ENCODE measurements at regions not wholly inside any gene's neighbourhood (a gene's known extent, or its start where the extent isn't known, plus 50 kb on each side); places are given as distances from the start of the nearest gene placed in this dataset.

DNA sequence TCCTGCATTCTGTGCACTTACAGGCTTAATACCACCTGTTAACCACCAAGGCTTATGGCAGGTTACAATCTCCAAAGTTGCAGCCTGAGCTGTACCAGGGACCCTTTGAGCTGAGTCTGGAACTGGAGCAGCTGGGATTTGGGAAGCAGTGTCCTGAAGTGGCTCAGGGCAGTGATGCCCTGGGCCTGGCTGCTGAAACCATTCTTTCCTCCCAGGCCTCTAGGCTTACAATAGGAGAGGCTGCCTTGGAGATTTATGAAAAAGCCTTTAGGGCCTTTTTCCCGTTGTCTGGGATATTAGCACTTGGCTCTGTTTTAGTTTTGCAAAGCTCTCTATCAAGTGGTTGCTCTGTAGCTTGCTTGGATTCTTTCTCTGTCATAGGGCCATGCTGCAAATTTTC is 154.3 kb upstream of the CASK start:
- no peak for DNase-seq
- no peak overlapping the region for H3K4me3 ChIP-seq
- no peaks in the 10 kb centered on the region for H3K9me3 ChIP-seq
- no peaks in the 10 kb centered on the region for H3K36me3 ChIP-seq
- H3K27me3 ChIP-seq: no peaks in the 10 kb centered on the region

DNA sequence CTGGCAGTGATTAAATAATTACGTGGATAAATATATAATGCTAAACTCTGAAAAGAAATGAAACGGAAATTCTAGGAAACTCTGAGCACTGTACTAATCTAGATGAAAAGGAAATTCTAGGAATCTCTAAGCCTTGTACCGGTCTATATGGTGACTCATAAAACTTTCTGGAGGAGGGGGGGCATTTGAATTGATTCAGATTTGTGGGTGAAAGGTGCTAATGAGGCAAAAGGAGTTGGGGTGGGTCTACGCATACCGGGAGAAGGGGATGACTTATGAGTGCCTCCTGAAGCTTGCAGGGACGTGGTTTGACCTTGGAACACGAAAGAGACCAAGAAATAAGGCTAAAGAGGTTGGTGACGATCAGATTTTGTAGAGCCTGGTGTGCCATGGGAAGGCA is 151.7 kb upstream of the CASK start:
- no peaks in the 10 kb centered on the region for H3K27me3 ChIP-seq
- no peak overlapping the region for H3K4me3 ChIP-seq
- no peaks in the 10 kb centered on the region for H3K36me3 ChIP-seq
- DNase-seq: no peak
- no peaks in the 10 kb centered on the region for H3K9me3 ChIP-seq

DNA sequence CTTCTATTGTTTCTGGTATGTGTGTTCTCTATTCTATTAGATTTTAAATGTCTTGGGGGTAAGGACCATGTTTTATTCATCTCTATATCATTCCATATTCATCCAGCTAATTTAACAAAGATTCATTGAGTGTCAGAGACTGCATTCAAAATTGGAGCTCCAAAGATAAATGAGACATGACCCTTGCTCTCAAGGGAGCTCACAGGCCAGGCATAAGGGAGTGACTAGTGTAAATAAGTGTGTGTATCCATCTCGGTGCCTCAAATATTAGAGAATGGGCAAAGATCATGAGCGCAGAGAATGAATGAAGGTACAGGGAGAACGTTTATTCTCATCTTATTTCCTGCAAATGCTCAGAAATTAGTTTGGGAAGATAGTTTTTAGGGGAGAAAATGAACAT is 150.1 kb upstream of the CASK start:
- H3K27me3 ChIP-seq: no peaks in the 10 kb centered on the region
- no peaks in the 10 kb centered on the region for H3K9me3 ChIP-seq
- H3K36me3 ChIP-seq: no peaks in the 10 kb centered on the region

DNA sequence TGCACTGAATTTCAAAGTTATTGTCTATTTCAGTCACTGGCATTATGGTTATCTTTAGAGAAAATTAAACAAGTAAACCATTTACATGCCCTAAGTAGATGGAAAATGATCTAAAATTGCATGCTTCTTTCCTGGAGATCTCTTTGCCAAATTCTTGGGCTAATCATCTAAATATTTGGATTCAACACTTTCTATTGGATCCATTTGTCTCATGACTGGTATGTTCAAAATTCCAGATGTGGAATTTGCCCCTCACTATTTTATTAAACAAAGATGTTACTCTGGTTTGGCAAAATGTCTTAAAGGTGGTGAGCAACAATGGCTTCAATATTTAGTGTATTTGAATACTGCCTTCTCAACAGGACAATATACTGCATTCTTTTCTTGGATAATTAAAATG is 147.5 kb upstream of the CASK start:
- no peaks in the 10 kb centered on the region for H3K36me3 ChIP-seq
- H3K4me3 ChIP-seq: no peak overlapping the region
- no peaks in the 10 kb centered on the region for H3K27me3 ChIP-seq
- DNase-seq: no peak
- no peaks in the 10 kb centered on the region for H3K9me3 ChIP-seq

More for the DNA sequence above, 150.1 kb upstream of the CASK start:
- no peak overlapping the region for H3K4me3 ChIP-seq
- DNase-seq: no peak

DNA sequence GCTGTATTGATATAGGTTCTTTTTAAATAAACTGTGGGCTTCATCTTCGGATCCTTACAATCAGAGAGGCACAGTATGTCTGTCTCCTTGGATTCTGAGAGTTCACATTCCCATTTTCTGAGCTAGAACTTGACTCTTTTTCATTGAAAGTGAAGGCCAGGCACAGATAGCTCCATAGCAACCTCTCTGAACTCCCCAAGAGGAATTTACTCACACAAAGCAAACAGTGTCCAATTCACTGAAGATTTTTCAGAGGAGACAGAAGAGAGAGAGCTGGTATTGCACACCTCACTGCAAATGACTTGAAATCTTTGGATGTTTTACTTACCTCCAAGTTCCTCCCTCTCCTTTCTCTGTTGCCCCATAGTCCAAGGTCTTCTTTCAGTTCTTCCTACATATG is 130.9 kb upstream of the CASK start:
- no peaks in the 10 kb centered on the region for H3K36me3 ChIP-seq
- no peak overlapping the region for H3K4me3 ChIP-seq
- DNase-seq: no peak
- H3K27me3 ChIP-seq: no peaks in the 10 kb centered on the region
- H3K9me3 ChIP-seq: no peaks in the 10 kb centered on the region

DNA sequence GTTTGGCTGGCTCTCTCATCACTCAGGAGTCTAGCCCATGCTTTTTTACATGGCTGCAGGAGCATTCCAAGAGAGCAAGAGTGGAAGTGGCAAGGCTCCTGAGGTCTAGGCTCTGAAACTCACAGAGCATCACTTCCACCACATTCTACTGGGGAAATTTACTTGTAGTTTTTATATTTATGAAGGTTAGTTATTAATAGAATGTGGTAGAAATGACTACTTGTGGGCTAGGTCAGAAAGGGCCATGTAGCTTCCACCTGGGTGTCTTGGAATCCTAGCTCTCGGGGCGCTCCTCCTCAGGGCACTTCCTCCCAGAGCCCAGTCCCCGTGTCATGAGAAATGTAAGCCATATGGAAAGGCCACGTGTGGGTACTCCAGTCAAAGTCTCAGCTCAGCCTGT is 127.0 kb upstream of the CASK start:
- H3K27me3 ChIP-seq: no peaks in the 10 kb centered on the region
- H3K9me3 ChIP-seq: no peaks in the 10 kb centered on the region
- H3K36me3 ChIP-seq: no peaks in the 10 kb centered on the region
- no peak for DNase-seq
- H3K4me3 ChIP-seq: no peak overlapping the region

DNA sequence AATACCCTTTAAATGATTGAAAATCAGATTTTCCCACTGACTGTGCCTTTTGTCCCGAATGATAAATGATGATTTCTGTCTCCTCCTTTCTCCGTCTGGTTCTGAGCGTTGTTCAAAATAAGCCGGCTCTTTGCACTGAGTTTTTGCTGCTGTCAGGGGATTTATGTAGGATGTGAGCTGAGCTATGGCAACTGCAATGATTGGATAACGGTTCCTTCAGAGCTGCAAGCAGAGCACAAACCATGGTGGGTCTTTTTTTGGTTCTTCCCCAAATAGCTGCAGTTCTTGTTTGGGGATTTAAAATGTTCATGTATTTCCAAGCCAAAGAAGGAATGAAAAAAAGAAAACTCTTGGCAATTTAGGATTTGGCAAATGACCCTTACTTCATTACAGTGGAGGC is 124.5 kb upstream of the CASK start:
- no peaks in the 10 kb centered on the region for H3K9me3 ChIP-seq
- no peak for DNase-seq
- H3K4me3 ChIP-seq: no peak overlapping the region

DNA sequence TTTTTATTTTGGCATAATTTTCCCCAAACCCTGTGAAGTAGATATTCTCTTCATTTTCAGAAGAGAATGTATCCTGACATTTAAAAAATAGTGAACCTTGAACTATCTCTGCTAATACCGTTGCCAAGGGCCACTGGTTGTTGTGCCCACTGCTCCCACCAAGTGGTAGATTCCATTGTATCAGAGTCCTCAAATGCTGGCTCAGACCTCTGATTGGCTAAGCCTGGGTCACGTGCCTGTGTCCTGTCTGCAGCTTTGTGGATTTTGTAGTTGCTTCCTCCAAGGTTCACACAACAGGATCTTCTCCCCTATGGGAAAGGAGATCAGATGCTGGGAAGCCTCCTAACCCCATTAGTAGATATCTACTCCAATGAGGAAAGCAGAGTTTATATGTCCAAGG is 104.8 kb upstream of the CASK start:
- Histone ChIP-seq H3K4me3 (no peak overlapping the region), H3K27me3 (no peaks in the 10 kb centered on the region), H3K36me3 (no peaks in the 10 kb centered on the region), H3K9me3 (no peaks in the 10 kb centered on the region)
- DNase-seq: no peak

More for the DNA sequence above, 124.5 kb upstream of the CASK start:
- no peaks in the 10 kb centered on the region for H3K27me3 ChIP-seq
- no peaks in the 10 kb centered on the region for H3K36me3 ChIP-seq

DNA sequence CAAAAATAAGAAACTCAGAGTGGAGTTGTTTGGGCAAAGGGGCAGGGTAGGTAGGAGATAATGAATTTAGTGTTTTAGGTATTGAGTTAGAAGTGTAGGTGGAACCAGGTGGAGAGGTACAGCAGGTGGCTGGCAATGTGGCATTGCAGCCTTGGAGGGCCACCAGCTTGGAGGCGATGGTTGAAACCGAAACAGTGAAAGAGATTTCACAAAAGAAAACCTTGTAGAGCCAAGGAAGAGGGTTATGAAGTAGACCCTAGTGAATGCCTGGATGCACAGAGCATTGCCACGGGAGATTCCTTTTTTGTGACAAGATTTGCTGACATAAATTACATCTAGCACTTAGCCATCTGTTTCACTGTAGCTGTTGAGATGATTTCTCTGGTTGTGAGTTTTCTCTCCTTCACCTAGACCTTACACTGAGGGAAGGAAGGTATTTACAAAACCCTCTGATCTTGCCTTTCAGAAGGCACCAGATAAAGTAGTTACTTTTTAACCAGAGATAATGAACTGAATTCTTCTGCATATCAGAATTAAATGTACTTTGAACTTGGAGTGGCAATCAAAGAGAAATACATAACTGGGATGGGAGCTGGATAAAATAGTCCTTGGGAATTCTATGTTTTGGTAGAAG is 104.1 kb upstream of the CASK start:
- Histone ChIP-seq H3K36me3 (no peaks in the 10 kb centered on the region), H3K27me3 (no peaks in the 10 kb centered on the region), H3K9me3 (no peaks in the 10 kb centered on the region), H3K4me3 (no peak overlapping the region)
- DNase-seq: no peak

DNA sequence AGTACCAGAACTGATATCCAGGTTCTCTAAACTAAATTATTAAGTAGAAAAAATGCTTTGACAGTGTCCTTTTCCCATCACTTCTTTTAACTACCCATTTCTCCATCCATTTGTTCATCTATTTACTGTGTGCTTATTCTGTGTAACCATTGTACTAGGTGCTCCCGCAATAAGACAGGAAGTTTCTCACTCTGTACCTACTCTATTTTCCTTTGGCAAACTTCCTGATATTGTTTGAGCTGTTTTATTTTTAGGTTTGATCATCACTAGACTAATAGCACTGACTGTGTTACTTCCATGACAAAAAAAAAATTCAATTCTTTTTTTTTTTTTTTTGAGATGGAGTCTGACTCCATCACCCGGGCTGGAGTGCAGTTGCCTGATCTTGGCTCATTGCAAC is 102.5 kb upstream of the CASK start:
- no peak for DNase-seq
- no peak overlapping the region for H3K4me3 ChIP-seq

DNA sequence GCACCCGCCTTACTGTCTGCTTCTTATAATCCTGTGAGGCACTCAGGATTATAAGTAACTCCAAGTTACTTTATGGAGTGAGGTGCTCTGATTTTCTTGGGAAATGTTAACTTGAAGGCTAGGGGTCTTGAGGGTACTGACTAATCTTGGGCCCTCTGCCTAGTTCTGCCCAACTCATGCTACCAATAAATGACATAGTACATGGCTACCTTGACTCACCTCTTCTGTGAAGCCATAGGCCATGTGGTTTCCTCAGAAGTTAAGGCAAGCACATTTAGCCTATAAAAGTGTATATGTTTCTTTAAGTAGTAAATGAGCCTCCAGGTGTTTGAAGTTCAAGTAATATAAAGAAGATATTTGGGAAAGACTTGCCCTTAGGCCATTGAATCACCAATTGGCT is 99.8 kb upstream of the CASK start:
- no peak overlapping the region for H3K4me3 ChIP-seq

More for the DNA sequence above, 102.5 kb upstream of the CASK start:
- Histone ChIP-seq H3K9me3 (no peaks in the 10 kb centered on the region), H3K27me3 (no peaks in the 10 kb centered on the region), H3K36me3 (no peaks in the 10 kb centered on the region)

DNA sequence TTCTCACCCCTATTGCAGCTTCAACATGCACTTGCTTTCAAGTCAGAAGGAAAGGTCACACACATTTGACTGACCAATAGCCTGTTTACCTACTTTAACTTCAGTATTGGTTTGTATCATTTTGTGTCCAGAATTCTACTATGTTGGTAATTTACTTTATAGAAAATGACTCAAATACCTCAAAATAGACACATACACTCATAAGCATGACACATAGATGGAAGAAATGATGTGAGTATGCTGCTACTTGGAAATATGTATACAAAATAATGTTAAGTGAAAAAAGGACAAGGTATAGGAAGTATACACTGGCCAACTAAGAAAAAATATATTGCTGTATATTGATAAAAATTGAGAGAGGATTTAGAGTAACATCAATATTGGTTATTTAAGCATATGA is 98.8 kb upstream of the CASK start:
- Histone ChIP-seq H3K4me3 (no peak overlapping the region), H3K36me3 (no peaks in the 10 kb centered on the region), H3K27me3 (no peaks in the 10 kb centered on the region), H3K9me3 (no peaks in the 10 kb centered on the region)
- no peak for DNase-seq

More for the DNA sequence above, 99.8 kb upstream of the CASK start:
- no peaks in the 10 kb centered on the region for H3K36me3 ChIP-seq
- H3K9me3 ChIP-seq: no peaks in the 10 kb centered on the region
- H3K27me3 ChIP-seq: no peaks in the 10 kb centered on the region
- DNase-seq: no peak

DNA sequence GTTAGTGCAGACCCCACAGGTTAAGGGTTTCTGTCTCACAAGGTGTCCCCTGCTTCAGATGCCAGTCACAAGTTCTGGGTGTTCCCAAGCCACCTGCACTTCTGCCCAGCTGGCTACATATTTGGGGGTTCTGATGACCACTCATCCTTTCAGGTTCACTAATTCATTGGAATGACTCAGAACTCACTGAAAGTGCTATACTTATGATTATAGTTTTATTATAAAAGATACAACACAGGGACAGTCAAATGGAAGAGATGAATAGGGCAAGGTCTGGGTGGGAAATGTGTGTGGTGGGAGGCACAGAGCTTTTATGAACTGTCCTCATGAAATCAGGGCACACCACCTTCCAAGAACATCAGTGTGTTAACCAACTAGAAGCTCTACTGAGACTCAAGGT is 97.7 kb upstream of the CASK start:
- H3K27me3 ChIP-seq: no peaks in the 10 kb centered on the region
- no peak overlapping the region for H3K4me3 ChIP-seq
- H3K9me3 ChIP-seq: no peaks in the 10 kb centered on the region
- H3K36me3 ChIP-seq: no peaks in the 10 kb centered on the region
- no peak for DNase-seq

DNA sequence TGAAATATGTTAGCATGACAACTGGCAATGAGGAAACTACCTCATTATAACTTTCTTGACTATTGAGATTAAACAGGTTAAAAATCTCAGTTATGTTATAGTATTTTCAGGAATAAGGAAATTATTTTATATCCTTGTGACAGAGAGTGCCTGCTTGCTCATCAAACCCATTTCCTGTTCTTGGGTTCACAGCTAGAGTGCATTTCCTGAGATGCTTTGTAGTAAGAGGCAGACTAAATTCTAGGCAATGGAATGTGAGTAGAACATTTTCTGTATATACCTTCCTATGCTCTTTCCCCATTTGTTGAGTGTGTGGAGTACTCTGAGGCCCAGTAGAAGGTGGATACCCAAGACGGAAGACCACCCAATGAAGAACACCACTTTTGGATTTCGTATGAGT is 96.9 kb upstream of the CASK start:
- DNase-seq: no peak
- Histone ChIP-seq H3K9me3 (no peaks in the 10 kb centered on the region), H3K4me3 (no peak overlapping the region), H3K27me3 (no peaks in the 10 kb centered on the region), H3K36me3 (no peaks in the 10 kb centered on the region)

DNA sequence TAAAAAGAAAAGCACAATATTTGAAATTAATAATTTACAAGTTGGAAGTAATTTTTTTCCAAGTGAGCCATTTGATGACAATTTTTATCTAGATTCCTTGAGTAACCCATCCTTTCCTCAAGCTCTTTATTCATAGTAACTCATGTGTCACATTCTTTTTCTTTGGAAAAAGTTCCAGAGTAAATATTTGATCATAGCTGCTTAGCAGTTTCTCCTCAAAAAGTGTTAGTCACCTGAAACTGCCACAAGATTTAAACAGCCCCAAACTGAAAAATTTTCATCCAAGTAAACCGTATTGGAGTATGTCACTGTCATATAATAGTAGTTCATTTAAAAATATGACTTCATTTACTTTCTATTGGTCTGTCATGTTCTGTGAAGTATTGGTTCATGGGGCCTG is 94.6 kb upstream of the CASK start:
- no peak for DNase-seq
- no peaks in the 10 kb centered on the region for H3K27me3 ChIP-seq
- no peaks in the 10 kb centered on the region for H3K9me3 ChIP-seq
- no peaks in the 10 kb centered on the region for H3K36me3 ChIP-seq
- no peak overlapping the region for H3K4me3 ChIP-seq

DNA sequence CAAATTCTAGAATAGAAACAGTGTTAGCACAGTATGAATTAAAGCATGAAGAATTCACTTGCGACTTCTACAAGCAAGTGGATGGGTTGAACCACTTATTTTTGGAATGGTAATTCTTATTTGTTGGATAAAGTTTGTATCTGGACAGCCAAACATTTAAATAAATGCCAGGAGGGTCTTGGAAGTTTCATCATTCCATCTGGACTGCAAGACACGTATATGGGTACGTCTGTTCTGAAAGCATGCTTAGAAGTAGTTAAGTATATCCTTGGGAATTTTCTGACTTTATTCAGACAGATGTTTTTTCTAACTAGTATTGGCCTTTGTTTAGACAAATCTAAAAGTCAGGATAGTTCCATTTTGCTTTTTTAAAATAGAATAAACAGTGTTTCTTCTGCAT is 77.5 kb upstream of the CASK start:
- no peaks in the 10 kb centered on the region for H3K27me3 ChIP-seq
- no peak for DNase-seq
- H3K36me3 ChIP-seq: no peaks in the 10 kb centered on the region
- H3K9me3 ChIP-seq: no peaks in the 10 kb centered on the region
- H3K4me3 ChIP-seq: no peak overlapping the region

DNA sequence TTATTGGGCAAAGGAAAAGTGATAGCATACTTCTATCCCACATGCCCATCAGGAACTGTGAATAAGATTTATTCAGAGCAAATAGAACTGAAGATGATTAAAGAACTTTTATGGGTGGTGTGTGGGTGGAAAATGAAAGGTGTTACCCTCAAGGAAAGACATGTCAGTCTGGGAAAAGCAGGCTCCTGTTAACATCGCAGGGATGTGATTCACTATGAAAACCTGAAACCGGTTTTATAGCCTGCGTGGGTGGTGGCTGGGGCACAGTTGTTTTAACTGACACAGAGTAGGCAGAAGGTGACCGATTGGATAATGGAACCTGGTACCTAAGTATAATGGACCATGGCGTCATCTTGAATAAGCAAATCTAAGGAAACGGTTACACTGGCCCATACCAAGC is 61.3 kb upstream of the CASK start:
- H3K36me3 ChIP-seq: no peaks in the 10 kb centered on the region
- no peaks in the 10 kb centered on the region for H3K27me3 ChIP-seq
- no peak overlapping the region for H3K4me3 ChIP-seq
- no peak for DNase-seq
- H3K9me3 ChIP-seq: no peaks in the 10 kb centered on the region

DNA sequence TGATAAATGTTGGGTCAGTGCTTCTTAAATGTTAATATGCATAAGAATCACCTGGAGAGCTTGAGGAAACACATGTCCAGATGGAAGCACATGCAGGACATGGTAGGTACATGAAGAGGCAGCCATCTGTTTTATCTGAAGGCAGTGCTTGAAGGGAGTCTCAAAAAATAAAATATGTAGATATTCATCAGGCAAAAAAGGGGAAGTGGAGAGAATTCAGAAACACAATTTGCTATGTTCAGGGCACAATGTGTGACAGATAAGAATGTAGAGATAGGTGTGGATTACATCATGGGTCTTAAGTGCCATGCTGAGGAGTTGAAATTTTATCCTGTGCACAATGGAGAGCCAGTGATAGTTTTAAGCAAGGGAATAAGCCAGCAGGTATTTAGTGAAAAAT is 59.6 kb upstream of the CASK start:
- Histone ChIP-seq H3K9me3 (no peaks in the 10 kb centered on the region), H3K4me3 (no peak overlapping the region), H3K27me3 (no peaks in the 10 kb centered on the region), H3K36me3 (no peaks in the 10 kb centered on the region)
- DNase-seq: no peak

DNA sequence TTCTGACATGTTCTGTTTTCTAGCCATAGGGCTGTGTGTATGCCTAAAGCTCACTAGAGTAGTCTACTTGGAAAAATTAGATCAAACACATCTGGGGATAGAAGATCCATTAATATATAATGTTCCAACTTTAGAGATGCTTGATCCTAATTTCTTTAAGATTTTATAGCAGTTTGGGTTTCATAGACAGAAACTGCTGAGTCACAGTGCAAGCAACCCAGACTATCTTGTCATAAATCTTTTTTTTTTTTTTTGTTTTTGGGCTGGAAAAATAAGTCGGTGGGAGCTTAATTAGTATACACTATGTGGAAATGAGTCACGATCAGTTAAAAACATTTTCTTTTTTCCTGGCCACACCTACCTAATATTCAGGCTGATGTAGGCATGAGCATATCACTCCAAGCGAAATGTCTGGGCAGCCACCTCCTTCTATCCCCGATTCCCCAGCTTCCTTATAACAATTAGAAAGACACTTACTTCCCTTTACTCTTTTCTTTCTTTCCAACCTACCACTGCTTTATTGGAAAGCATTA is 58.2 kb upstream of the CASK start:
- no peak for DNase-seq
- Histone ChIP-seq H3K27me3 (no peaks in the 10 kb centered on the region), H3K4me3 (no peak overlapping the region), H3K36me3 (no peaks in the 10 kb centered on the region), H3K9me3 (no peaks in the 10 kb centered on the region)

Data from MG63 (cell line).